ENCODE measurements at regions not wholly inside any gene's neighbourhood (a gene's known extent, or its start where the extent isn't known, plus 50 kb on each side); places are given as distances from the start of the nearest gene placed in this dataset.
A peak's percentile ranks its signal among the peaks of the same experiment; 100 is the strongest.

DNA sequence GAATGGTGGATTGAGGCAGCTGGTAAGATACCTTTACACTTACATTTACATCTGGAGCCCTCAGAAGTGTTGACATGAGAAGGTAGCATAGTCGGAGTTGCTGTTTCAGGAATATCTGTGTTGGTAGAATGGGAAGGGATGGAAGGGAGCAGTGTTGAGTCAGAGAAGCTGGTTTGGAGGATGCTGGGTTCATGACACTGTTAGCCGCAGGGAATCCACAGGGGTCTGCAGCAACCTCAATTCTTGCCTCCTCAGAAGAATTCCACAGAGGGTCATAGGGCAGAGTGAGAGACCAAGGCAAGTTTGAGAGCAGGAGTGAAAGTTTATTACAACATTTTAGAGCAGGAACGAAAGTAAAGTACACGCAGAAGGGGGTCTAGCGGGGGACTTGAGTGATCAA lies 536.8 kb downstream of the QKI start:
- H3K9me3 ChIP-seq: no peaks in the 10 kb centered on the region
- H3K36me3 ChIP-seq: no peaks in the 10 kb centered on the region
- DNase-seq (ENCODE audit: low spot score in 2 of 2): no peak
- TF ChIP-seq CTCF (IDR thresholded peaks at IDR 0.05) (no peak), EP300 (IDR thresholded peaks at IDR 0.05) (no peak), POLR2A (IDR thresholded peaks at IDR 0.05) (no peak)
- H3K4me1 ChIP-seq: peaks cover 0 to 37% (median 2%) of the 10 kb centered on the region in 4 donors
- 90 to 95% methylated on average over 5 of the region's 5 CpGs for WGBS, 2 donors
- no peak overlapping the region for H3K27ac ChIP-seq
- no peak overlapping the region for H3K4me3 ChIP-seq
- no peaks in the 10 kb centered on the region for H3K27me3 ChIP-seq

- Histone ChIP-seq H3K36me3 (no peaks in the 10 kb centered on the region), H3K9me3 (no peaks in the 10 kb centered on the region), H3K4me3 (no peak overlapping the region), H3K27ac (no peak overlapping the region), H3K27me3 (no peaks in the 10 kb centered on the region), H3K4me1 (peaks cover 0 to 37% (median 2%) of the 10 kb centered on the region in 4 donors)
- WGBS, 2 donors: 91 to 95% methylated on average over 3 of the region's 3 CpGs
- no peak for DNase-seq (ENCODE audit: low spot score in 2 of 2)
- no peak for TF ChIP-seq POLR2A (IDR thresholded peaks at IDR 0.05)
- no peak for TF ChIP-seq EP300 (IDR thresholded peaks at IDR 0.05)
- TF ChIP-seq CTCF (IDR thresholded peaks at IDR 0.05): no peak
Observed at GRCh38 chr6:163950159-163950558, 535.6 kb downstream of the QKI start.

DNA sequence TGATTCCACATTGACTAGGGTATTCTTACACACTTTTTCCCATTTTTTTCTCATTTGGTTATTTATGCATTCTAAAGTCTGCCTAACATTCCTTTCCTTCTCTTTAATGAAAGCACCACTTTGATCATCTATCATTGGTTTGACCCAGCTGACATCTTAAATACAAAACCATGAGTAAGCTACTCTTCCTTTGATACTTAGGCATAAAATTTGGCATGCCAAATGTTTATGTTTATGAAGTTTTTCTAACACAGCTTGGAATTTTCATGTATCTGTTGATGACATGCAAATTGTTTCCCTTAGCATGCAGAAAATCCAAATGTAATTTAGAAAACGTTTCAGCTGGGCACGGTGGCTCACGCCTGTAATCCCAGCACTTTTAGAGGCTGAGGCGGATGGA lies 534.9 kb downstream of the QKI start:
- TF ChIP-seq CTCF (IDR thresholded peaks at IDR 0.05) (no peak), EP300 (IDR thresholded peaks at IDR 0.05) (no peak), POLR2A (IDR thresholded peaks at IDR 0.05) (no peak)
- no peaks in the 10 kb centered on the region for H3K36me3 ChIP-seq
- H3K27me3 ChIP-seq: no peaks in the 10 kb centered on the region
- no peaks in the 10 kb centered on the region for H3K9me3 ChIP-seq
- no peak for DNase-seq (ENCODE audit: low spot score in 2 of 2)
- no peak overlapping the region for H3K4me3 ChIP-seq
- 70 to 82% methylated on average over 4 of the region's 4 CpGs for WGBS, 2 donors
- H3K27ac ChIP-seq: no peak overlapping the region
- H3K4me1 ChIP-seq: peaks cover 0 to 38% (median 3%) of the 10 kb centered on the region in 4 donors

DNA sequence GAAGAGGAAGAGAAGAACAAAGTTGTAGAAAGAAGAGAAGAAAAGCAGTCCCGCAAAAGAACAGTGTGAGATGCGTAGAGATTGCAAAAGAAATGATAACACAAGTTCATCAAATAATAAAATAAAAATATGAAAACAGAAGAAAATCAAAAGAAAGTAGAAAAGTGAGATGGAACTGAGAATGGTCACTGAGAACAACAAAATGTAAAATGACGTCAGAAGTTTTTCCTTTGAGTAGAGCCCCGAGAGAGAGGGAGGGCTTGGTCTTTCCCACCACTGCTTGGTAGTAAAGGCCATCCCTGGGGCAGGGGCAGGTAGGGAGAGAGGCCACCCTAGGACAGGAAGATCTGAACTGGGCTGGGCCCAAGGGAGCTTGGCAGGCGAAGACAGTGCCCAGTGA lies 533.7 kb downstream of the QKI start:
- peak overlapping the region in 2 of 4 donors; percentile 30 to 42 for H3K27ac ChIP-seq
- TF ChIP-seq POLR2A (IDR thresholded peaks at IDR 0.05): no peak
- TF ChIP-seq EP300 (IDR thresholded peaks at IDR 0.05): no peak
- TF ChIP-seq CTCF (IDR thresholded peaks at IDR 0.05): no peak
- H3K9me3 ChIP-seq: no peaks in the 10 kb centered on the region
- 82 to 92% methylated on average over 5 of the region's 5 CpGs for WGBS, 2 donors
- H3K36me3 ChIP-seq: no peaks in the 10 kb centered on the region
- H3K4me3 ChIP-seq: no peak overlapping the region
- no peaks in the 10 kb centered on the region for H3K27me3 ChIP-seq
- no peak for DNase-seq (ENCODE audit: low spot score in 2 of 2)
- peaks cover 0 to 44% (median 7%) of the 10 kb centered on the region in 4 donors for H3K4me1 ChIP-seq

GRCh38 chr6:163947276-163947675 lies 532.8 kb downstream of the QKI start:
- Histone ChIP-seq H3K36me3 (no peaks in the 10 kb centered on the region), H3K9me3 (no peaks in the 10 kb centered on the region), H3K27ac (peak overlapping the region; percentile 50 to 89 (median 78)), H3K27me3 (no peaks in the 10 kb centered on the region), H3K4me3 (no peak overlapping the region), H3K4me1 (peaks cover 0 to 54% (median 9%) of the 10 kb centered on the region in 4 donors)
- DNase-seq (ENCODE audit: low spot score in 2 of 2): no peak
- TF ChIP-seq EP300 (IDR thresholded peaks at IDR 0.05) (no peak), POLR2A (IDR thresholded peaks at IDR 0.05) (no peak), CTCF (IDR thresholded peaks at IDR 0.05) (no peak)
- WGBS, 2 donors: 91% methylated on average over 3 of the region's 3 CpGs

All from tibial nerve (tissue), 4 donors.